ENCODE measurements at regions not wholly inside any gene's neighbourhood (a gene's known extent, or its start where the extent isn't known, plus 50 kb on each side); places are given as distances from the start of the nearest gene placed in this dataset.

DNA sequence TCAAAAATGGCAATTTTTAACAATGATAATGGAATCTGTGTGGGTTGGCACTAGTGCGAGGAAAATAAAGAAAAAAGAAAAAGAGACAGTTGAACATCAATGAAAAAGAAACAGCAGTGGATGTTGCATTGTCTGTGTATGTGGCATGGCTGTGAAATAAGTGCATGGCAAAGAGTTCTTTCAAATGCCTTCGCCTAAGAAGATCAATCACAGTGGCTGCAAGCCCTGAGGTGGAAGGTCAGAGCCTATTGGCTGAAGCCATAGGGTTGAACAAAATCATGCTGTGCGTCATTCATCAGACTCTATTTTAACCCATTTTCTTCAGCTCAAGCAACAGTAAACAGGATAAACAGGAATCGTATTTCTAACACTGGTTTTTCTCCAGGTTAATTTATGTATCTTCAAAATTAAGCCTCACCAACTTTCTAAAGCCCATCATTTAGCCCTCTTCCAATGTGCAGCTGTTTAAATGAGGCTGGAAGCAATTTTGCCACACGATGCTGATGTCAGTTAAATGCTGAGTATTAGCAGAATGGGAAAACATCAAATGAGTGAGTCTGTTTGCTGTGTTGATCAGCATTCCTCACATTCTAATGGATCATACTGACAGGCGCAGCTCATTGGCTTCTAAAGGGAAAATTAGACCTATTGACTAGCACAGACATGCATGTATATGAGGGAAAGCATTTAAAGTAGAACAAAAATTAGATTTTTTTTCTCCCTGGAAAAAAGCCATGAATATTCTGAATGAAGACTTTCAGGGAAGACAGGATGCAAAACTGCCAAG lies 955.9 kb upstream of the EYS start:
- DNase-seq: no peak

DNA sequence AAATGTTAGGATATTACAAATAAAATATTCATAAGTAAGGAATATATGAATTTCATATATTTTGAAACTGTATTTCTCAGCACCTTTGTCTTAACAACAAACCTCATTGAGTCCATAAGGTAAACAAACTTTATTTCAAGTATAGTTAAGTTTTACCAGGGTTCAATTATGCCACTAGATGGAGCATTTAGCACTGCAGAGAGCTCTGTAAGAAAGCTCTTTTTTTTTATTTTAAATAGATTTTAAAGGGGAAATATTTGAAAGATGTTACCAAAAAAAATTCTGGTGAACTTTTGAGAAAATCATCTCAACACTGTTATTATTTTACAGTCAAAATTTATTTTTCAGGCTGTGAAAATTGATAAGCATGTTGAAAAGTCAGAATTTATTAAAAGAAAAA lies 955.2 kb upstream of the EYS start:
- DNase-seq: no peak

- no peak for DNase-seq
These were observed 948.4 kb upstream of the EYS start for GRCh38 chr6:66655420-66655819.

DNA sequence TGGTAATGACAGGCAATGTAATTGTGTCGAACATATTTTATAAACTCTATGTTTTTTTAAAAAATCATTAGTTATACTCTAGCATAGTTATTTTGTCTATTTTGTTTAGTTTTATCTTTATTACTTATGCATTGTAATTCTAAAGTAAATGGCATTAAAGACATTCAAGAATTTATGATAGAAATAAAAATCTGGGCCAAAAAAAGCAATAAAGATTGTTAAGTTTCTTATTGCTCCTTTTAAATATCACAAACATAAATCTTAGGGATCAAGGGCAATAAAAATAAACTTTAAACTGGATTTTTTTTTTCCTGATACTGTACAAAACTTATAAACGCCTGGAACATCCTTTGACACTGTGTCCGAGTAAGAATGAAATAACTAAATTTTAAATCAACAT lies 931.5 kb upstream of the EYS start:
- no peak for DNase-seq

GRCh38 chr6:66638099-66638498 lies 931.1 kb upstream of the EYS start:
- no peak for DNase-seq

- no peak for DNase-seq
These were observed 921.9 kb upstream of the EYS start for GRCh38 chr6:66628917-66629316.

GRCh38 chr6:66623050-66623449 lies 916.0 kb upstream of the EYS start:
- DNase-seq: no peak

DNA sequence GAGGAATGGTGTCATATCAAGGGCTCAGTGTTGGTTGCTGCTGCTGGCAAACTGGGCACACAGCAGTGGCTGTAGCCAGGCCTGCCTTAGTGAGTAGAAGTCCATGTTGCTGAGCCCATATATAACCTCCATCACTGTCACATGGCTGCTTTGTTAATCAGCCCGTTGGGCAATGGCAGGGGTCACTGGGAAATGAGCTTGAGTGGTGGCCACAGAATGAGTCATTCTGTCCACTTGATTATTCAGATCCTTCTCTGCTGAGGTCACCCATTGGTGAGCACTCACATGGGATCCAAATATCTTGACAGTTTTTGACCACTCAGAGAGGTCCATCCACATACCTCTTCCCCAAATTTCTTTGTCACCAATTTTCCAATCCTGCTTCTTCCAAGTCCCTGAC lies 898.9 kb upstream of the EYS start:
- no peak for DNase-seq

DNA sequence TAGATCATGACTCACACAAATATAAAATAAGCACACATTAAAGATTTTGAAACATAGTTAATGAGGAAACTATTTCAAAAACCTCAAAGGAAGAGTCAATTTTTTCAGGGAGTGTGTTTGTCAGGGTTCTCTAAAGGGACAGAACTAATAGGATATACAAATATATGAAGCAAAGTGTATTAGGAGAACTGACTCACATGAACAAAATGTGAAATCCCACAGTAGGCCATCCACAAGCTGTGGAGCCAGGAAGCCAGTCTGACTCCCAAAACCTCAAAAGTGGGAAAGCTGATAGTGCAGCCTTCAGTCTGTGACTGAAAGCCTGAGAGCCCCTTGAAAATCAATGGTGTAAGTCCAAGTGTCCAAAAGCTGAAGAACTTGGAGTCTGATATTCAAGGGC lies 898.0 kb upstream of the EYS start:
- DNase-seq: no peak

- no peak for DNase-seq
These were observed 892.5 kb upstream of the EYS start for GRCh38 chr6:66599541-66599940.

GRCh38 chr6:66578362-66578761 lies 871.3 kb upstream of the EYS start:
- DNase-seq: no peak

DNA sequence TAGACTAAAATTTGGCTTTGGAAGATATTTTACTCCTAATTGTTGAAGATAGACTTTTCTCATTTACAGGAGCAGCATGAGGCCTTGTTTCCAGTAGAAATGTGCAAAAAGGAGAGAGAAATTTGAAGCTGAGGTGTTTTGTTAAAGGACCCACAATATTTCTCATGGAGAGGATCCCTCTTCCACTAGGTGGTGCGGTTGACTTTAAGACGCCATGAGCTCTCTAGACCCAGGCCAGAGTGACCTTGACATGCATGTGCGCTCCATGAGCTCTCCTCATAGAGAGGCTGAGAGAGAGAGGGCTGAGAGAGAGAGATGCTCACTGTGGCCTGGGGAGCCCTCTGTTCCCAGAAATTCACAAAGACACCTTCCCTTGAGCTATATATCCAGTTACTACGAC lies 861.2 kb upstream of the EYS start:
- DNase-seq: no peak

- no peak for DNase-seq
These were observed 854.5 kb upstream of the EYS start for GRCh38 chr6:66561479-66561878.

GRCh38 chr6:66558189-66558588 lies 851.2 kb upstream of the EYS start:
- DNase-seq: no peak

GRCh38 chr6:66556936-66557335 lies 849.9 kb upstream of the EYS start:
- DNase-seq: no peak

DNA sequence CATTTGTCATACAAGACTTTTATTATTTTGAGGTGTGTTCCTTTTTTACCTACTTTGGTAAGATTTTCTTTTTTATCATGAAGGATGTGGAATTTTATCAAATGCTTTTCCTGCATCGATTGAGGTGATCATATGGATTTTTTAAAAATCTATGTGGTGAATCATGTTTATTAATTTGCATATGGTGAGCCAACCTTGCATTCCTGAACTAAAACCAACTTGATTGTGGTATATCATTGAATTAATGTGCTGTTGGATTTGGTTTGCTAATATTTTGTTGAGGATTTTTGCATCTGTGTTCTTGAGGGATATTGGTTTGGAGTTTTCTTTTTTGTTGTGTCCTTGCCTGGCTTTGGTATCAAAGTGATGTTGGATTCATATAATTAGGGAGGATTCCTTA lies 848.1 kb upstream of the EYS start:
- DNase-seq: no peak

DNA sequence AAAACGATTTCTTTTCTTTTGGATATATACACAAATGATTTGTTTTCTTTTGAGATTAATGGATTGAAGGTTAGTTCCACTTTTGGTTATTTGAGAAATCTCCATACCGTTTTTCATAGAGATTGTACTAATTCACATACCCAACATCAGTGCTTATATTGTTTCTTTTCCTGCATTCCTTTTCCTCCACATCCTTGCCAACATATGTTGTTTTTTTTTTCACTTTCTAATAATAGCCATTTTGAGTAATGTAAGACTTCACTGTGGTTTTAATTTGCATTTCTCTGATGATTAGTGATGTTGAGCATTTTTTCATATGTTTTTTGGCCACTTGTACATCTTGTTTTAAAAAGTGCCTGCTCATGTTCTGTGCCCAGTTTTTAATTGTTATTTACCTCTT lies 846.4 kb upstream of the EYS start:
- no peak for DNase-seq

DNA sequence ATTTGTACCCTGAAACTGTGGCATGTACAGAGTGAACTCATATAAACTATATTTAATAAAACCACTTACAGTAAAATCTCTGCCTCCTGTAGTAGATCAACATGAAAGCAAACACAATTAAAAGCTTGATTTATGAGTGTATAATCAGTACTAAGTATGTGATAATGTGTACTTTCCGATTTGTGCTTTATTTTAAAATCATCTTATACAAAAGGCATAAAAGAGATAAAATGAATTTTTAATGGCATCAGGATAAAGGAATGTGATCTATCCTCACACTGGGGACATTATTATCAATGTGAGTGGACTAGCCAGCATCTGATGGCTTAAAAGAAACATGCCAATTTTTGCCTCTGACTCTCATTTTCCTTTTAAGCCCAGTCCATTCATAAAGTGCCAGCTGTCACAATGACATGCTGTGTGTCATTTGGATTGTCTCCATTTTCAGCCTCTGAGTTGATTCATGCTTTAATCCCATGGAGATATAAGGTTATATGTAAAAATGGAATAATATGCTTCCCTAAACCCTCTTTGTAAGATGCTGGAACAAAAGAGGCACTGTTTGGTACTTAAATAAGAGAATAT lies 831.6 kb upstream of the EYS start:
- DNase-seq: no peak

GRCh38 chr6:66533921-66534404 lies 826.9 kb upstream of the EYS start:
- DNase-seq: no peak

DNA sequence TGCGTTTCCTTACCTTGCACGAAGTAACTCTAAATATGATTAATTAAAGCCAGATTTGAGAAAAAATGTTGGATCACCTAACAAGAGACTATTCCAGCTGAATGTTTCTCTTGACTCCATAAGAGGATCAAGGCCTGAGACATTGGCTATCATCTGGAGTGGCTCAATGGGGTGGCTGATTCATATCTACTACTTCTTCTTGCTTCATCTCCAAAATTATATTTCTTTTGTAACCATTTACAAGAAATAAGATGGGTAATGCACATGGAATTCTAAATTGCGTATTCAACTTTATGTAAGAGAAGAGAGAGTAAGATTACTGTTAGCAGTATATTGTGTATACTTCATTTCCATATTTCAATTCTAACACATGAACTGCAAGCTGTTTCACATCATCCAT lies 819.0 kb upstream of the EYS start:
- no peak for DNase-seq

- DNase-seq: no peak
These were observed 815.8 kb upstream of the EYS start for GRCh38 chr6:66522864-66523263.

DNA sequence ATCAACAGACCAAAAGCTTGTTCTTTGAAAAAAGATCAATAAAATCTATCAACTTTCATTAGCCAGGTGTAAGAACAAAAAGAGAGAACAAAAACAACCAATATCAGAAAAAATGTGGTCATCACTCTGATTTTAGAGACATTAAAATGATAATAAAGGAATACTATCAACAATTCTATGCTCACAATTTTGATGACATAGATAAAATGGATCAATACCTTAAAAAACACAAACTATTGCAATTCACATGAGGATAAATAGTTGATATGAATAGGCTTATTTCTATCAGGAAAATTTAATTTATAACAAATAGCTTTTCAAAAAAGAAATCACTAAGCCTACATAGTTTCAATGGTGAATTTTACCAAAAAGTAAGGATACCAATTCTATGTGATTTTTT lies 809.4 kb upstream of the EYS start:
- DNase-seq: no peak

DNA sequence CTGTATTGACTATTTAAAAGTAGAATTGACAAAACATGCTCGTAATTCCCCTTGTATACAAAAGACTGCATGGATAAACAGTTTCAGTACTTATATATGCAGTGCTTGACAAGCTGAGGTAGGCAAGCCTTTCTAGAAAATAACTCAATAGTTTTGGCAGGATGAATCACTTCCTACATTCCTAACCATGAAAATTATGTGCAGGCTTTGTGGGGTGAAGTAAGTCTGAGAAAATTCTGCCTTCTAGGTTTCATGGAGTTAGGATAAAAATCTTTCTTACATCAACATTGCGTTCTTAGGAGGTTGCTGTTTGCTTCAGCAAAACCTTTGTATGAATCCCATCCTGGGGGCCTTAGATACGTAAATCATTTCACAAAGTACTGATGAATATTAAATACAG lies 801.4 kb upstream of the EYS start:
- no peak for DNase-seq

DNA sequence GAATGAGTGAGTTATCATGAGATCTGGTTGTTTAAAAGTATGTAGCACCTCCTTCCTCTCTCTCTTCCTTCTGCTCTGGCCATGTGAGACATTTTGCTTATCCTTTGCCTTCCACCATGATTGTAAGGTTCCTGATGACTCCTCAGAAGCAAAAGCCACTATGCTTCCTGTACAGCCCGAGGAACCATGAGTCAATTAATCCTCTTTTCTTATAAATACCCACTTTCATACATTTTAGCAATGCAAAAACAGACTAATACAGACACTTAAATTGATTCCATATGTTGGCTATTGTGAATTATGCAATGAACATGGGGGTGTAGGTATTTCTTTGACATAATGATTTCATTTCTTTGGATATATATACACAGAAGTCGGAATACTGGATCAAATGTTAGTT lies 792.8 kb upstream of the EYS start:
- DNase-seq: no peak

- peak; percentile 30 for DNase-seq
These were observed 789.6 kb upstream of the EYS start for GRCh38 chr6:66496659-66497058.
